ENCODE measurements at regions not wholly inside any gene's neighbourhood (a gene's known extent, or its start where the extent isn't known, plus 50 kb on each side); places are given as distances from the start of the nearest gene placed in this dataset.

- TF ChIP-seq, protein P1, sequence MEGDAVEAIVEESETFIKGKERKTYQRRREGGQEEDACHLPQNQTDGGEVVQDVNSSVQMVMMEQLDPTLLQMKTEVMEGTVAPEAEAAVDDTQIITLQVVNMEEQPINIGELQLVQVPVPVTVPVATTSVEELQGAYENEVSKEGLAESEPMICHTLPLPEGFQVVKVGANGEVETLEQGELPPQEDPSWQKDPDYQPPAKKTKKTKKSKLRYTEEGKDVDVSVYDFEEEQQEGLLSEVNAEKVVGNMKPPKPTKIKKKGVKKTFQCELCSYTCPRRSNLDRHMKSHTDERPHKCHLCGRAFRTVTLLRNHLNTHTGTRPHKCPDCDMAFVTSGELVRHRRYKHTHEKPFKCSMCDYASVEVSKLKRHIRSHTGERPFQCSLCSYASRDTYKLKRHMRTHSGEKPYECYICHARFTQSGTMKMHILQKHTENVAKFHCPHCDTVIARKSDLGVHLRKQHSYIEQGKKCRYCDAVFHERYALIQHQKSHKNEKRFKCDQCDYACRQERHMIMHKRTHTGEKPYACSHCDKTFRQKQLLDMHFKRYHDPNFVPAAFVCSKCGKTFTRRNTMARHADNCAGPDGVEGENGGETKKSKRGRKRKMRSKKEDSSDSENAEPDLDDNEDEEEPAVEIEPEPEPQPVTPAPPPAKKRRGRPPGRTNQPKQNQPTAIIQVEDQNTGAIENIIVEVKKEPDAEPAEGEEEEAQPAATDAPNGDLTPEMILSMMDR (IDR thresholded peaks at IDR 0.05), result no peak
- TF ChIP-seq POLR2A (IDR thresholded peaks at IDR 0.05), result no peak
Observed at GRCh38 chr16:51442141-51442870, 291.2 kb upstream of the SALL1 start.

All from uterus (tissue), 2 donors.